Vagina (tissue), 2 donors: ENCODE measurements at regions not wholly inside any gene's neighbourhood (a gene's known extent, or its start where the extent isn't known, plus 50 kb on each side); places are given as distances from the start of the nearest gene placed in this dataset.

Experiments used
- POLR2A ChIP-seq, 2 donors: fragments of 450-650 bp; IDR thresholded peaks; one replicate each; pipeline ENCODE4 v1.6.1; 2017; ENCODE audit warnings: antibody characterized with exemption in 2 of 2, mild to moderate bottlenecking in 2 of 2, moderate library complexity in 2 of 2
- POLR2AphosphoS5 ChIP-seq, 2 donors: sonication (generic); formaldehyde crosslinking; IDR thresholded peaks; one replicate each; pipeline ENCODE4 v1.9.0; 2017; ENCODE audit warnings: antibody characterized with exemption in 2 of 2, mild to moderate bottlenecking in 2 of 2, low read depth in 1 of 2; ENCODE audit not compliant: insufficient read depth in 1 of 2
- TF ChIP-seq, protein P1 (sequence below), 3 experiments: fragments of 450-650 bp in 2 of 3; fragments of 200-600 bp in 1 of 3; sonication (generic) in 1 of 3; IDR thresholded peaks; one replicate each; pipeline ENCODE4 v1.5.1; 2017 to 2019; ENCODE audit warnings: antibody characterized with exemption in 3 of 3, mild to moderate bottlenecking in 2 of 3, moderate library complexity in 2 of 3

GRCh38 chr14:26703686-26704366, 106.0 kb upstream of the NOVA1 start:
- TF ChIP-seq, protein P1, sequence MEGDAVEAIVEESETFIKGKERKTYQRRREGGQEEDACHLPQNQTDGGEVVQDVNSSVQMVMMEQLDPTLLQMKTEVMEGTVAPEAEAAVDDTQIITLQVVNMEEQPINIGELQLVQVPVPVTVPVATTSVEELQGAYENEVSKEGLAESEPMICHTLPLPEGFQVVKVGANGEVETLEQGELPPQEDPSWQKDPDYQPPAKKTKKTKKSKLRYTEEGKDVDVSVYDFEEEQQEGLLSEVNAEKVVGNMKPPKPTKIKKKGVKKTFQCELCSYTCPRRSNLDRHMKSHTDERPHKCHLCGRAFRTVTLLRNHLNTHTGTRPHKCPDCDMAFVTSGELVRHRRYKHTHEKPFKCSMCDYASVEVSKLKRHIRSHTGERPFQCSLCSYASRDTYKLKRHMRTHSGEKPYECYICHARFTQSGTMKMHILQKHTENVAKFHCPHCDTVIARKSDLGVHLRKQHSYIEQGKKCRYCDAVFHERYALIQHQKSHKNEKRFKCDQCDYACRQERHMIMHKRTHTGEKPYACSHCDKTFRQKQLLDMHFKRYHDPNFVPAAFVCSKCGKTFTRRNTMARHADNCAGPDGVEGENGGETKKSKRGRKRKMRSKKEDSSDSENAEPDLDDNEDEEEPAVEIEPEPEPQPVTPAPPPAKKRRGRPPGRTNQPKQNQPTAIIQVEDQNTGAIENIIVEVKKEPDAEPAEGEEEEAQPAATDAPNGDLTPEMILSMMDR (IDR thresholded peaks at IDR 0.05) = no peak
- TF ChIP-seq POLR2A (IDR thresholded peaks at IDR 0.05) (no peak), POLR2AphosphoS5 (IDR thresholded peaks at IDR 0.05; ENCODE audit: insufficient read depth in 1 of 2, low read depth in 1 of 2) (no peak)
